Cardiac muscle cell (in vitro differentiated cells and primary cell): ENCODE measurements at regions not wholly inside any gene's neighbourhood (a gene's known extent, or its start where the extent isn't known, plus 50 kb on each side); places are given as distances from the start of the nearest gene placed in this dataset.

Experiments
- DNase-seq, 2 donors: peaks; one replicate each; pipeline versions ENCODE4 v3.0.0 to v3.0.0-alpha.2; 2010 to 2017; ENCODE audit warnings: low read depth in 1 of 2, low spot score in 1 of 2
- H3K27ac ChIP-seq: fragments of 200-600 bp; sonication (generic); 2 replicates; pipeline ENCODE4 v1.5.1; 2016
- H3K27me3 ChIP-seq: fragments of 200-600 bp; sonication (generic); 2 replicates; pipeline ENCODE4 v1.6.0; 2016; ENCODE audit warnings: control low read depth
- H3K36me3 ChIP-seq: fragments of 200-600 bp; sonication (generic); 2 replicates; pipeline ENCODE4 v1.5.1; 2016; ENCODE audit warnings: control low read depth
- H3K4me1 ChIP-seq: fragments of 200-600 bp; sonication (generic); 2 replicates; pipeline ENCODE4 v1.8.1; 2017; ENCODE audit warnings: low read depth, mild to moderate bottlenecking, mixed run types
- H3K4me3 ChIP-seq: fragments of 200-600 bp; sonication (generic); 2 replicates; pipeline ENCODE4 v1.5.1; 2016; ENCODE audit warnings: mild to moderate bottlenecking
- H3K9me3 ChIP-seq: fragments of 200-600 bp; sonication (generic); 2 replicates; pipeline ENCODE4 v1.5.1; 2017; ENCODE audit warnings: low read depth, mild to moderate bottlenecking, control low read depth
- TF ChIP-seq, protein P1 (sequence below): IDR thresholded peaks from 2 replicates; pipeline ENCODE4 v1.5.1; 2012; ENCODE audit warnings: low read depth, mild to moderate bottlenecking, low read length

DNA sequence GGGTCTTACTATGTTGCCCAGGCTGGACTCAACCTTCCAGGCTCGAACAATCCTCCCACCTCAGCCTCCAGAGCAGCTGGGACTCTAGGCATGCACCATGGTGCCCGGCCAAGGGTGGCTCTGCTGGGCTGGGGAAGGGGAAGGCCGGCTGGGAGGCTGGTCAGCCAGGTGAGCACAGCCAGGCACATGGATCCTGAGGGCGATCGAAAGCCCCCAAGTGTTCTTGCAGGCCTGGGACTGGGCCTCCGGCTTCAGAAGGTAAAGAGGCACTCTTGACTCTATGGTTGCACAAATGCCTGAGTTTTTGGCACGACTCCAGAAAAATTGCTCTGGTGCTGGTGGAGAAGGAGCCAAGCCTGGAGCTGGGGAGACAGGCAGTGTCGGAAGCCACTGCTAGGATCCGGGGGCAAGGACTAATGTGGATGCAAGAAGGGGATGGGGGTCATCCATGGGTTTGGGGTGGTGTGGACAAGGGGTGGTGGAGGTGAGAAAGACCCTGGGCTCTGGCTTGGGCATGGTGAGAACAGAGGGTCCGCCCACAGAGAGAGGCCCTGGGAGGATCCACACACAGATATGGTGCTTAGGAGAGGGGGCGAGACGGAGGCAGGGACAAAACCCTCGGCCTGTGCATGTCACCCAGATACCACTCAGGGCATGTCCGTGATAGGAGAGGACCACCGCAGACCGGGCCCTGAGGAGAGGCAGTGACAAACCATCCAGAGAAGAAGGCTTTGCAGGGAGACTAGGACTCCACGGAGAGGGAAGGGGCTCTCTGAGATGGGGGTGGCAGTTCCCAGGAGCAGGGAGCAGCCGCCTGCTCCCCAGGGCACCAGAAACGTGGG lies 51.1 kb upstream of the COL5A1 start:
- Histone ChIP-seq H3K36me3 (no peaks in the 10 kb centered on the region), H3K27ac (no peak overlapping the region), H3K27me3 (no peaks in the 10 kb centered on the region), H3K4me1 (peaks cover 31% of the 10 kb centered on the region), H3K4me3 (no peak overlapping the region), H3K9me3 (no peaks in the 10 kb centered on the region)
- TF ChIP-seq, protein P1, sequence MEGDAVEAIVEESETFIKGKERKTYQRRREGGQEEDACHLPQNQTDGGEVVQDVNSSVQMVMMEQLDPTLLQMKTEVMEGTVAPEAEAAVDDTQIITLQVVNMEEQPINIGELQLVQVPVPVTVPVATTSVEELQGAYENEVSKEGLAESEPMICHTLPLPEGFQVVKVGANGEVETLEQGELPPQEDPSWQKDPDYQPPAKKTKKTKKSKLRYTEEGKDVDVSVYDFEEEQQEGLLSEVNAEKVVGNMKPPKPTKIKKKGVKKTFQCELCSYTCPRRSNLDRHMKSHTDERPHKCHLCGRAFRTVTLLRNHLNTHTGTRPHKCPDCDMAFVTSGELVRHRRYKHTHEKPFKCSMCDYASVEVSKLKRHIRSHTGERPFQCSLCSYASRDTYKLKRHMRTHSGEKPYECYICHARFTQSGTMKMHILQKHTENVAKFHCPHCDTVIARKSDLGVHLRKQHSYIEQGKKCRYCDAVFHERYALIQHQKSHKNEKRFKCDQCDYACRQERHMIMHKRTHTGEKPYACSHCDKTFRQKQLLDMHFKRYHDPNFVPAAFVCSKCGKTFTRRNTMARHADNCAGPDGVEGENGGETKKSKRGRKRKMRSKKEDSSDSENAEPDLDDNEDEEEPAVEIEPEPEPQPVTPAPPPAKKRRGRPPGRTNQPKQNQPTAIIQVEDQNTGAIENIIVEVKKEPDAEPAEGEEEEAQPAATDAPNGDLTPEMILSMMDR: no peak
- peak in 1 of 2 donors; percentile 82 for DNase-seq

DNA sequence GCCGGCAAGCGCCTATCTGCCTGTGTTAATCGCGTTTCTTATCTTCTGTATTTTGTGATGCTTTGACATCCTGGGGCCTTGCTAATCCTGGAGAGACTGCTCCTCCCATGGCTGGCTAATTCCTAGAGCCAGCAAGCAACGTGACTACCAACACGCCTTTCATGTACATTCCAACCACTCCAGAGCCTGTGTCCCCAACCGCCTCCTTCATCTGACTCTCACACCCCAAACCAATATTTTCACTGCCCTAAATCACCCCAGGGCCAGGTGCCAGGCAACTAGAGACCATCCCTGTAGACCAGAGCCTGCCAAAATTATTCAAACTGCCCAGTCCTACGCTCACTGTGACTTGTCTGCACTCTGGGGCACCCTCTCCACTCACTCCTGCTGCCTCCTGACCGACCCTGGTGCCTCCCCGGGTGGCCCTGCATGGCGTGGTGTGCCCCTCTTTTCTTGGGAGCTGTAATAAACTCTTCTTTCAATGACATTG lies 50.5 kb upstream of the COL5A1 start:
- H3K27ac ChIP-seq: no peak overlapping the region
- TF ChIP-seq, protein P1: no peak
- peak in 1 of 2 donors; percentile 49 for DNase-seq

DNA sequence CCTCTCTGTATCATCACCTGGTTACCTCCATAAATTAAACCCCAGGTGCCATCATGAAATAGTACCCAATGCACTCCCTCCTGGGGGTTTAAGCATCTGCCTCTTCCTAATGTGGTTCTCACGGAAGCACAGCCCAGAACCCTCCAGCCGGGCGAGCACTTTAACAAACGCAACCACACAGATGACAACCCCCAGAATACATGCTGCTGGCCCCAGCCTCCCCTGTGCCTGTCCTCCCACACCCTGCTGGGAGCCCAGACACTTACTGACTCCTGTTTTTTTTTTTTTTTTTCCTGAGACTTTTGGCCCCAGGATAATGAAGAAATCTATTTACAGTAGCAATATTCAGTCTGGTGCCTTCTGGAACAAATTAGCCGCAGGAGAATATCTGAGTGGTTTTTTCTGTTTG lies 50.0 kb upstream of the COL5A1 start:
- DNase-seq: peak in 1 of 2 donors; percentile 66
- peaks cover 4% of the 10 kb centered on the region for H3K9me3 ChIP-seq
- H3K36me3 ChIP-seq: no peaks in the 10 kb centered on the region

More for the DNA sequence above, 50.5 kb upstream of the COL5A1 start:
- H3K9me3 ChIP-seq: peaks cover 4% of the 10 kb centered on the region
- H3K27me3 ChIP-seq: no peaks in the 10 kb centered on the region
- H3K36me3 ChIP-seq: no peaks in the 10 kb centered on the region
- H3K4me1 ChIP-seq: peaks cover 31% of the 10 kb centered on the region
- H3K4me3 ChIP-seq: no peak overlapping the region

More for the DNA sequence above, 50.0 kb upstream of the COL5A1 start:
- Histone ChIP-seq H3K4me3 (no peak overlapping the region), H3K27me3 (no peaks in the 10 kb centered on the region), H3K27ac (peak overlapping the region; percentile 60), H3K4me1 (peaks cover 31% of the 10 kb centered on the region)
- TF ChIP-seq, protein P1: no peak
